WTC11 (cell line): ENCODE measurements at regions not wholly inside any gene's neighbourhood (a gene's known extent, or its start where the extent isn't known, plus 50 kb on each side); places are given as distances from the start of the nearest gene placed in this dataset.
"Not testable (repeated sequence)": the region's sequence is repeated elsewhere in the genome, so short reads cannot be mapped to it uniquely, and the experiment has no call there.

Experiments
- ATAC-seq: fragments of 200-7000 bp; cut with Tn5 transposase; 2 replicates; pipeline ENCODE4 v1.10.0; 2021; ENCODE audit warnings: mild to moderate bottlenecking, moderate library complexity
- CTCF ChIA-PET: fragments of 300-600 bp; sonication (Branson Sonifier 250); formaldehyde crosslinking; loops from one replicate; lab custom pipeline; 2021; ENCODE audit warnings: antibody characterized with exemption; lab: Charles Lee
- POLR2A ChIA-PET: fragments of 350-600 bp; sonication (Branson Sonifier 250); formaldehyde crosslinking; loops from one replicate; lab custom pipeline; 2021; ENCODE audit warnings: antibody characterized with exemption; lab: Charles Lee
- DNase-seq: peaks from one replicate; pipeline ENCODE4 v3.0.0; 2021; ENCODE audit warnings: low spot score
- H3K27ac Mint-ChIP-seq: 2 replicates; pipeline ENCODE4 v1.8.0; 2021; ENCODE audit warnings: mixed read lengths
- H3K27me3 Mint-ChIP-seq: 2 replicates; pipeline ENCODE4 v1.8.0; 2021; ENCODE audit warnings: low read depth, mild to moderate bottlenecking, moderate library complexity, mixed read lengths
- H3K36me3 Mint-ChIP-seq: 2 replicates; pipeline ENCODE4 v1.8.0; 2021; ENCODE audit warnings: mixed read lengths
- H3K4me1 Mint-ChIP-seq: 2 replicates; pipeline ENCODE4 v1.8.0; 2022; ENCODE audit warnings: mixed read lengths
- H3K4me3 Mint-ChIP-seq: 2 replicates; pipeline ENCODE4 v1.8.0; 2021; ENCODE audit warnings: mild to moderate bottlenecking, moderate library complexity, mixed read lengths
- H3K9me3 Mint-ChIP-seq: 2 replicates; pipeline ENCODE4 v1.8.0; 2021; ENCODE audit warnings: mixed read lengths
- CBFB ChIP-seq: sonication (generic); formaldehyde crosslinking; IDR thresholded peaks from 2 replicates; pipeline ENCODE4 v1.8.1; 2022; ENCODE audit warnings: mild to moderate bottlenecking, low read depth, missing genetic modification reagents
- ETV6 ChIP-seq: sonication (generic); formaldehyde crosslinking; IDR thresholded peaks from 2 replicates; pipeline ENCODE4 v1.8.1; 2022; ENCODE audit warnings: mild to moderate bottlenecking, missing genetic modification reagents
- FOXK1 ChIP-seq: sonication (generic); formaldehyde crosslinking; IDR thresholded peaks from 2 replicates; pipeline ENCODE4 v1.8.0; 2022; ENCODE audit warnings: mild to moderate bottlenecking, moderate library complexity, missing genetic modification reagents
- JAZF1 ChIP-seq: fragments of 250-450 bp; sonication (Bioruptor Pico); IDR thresholded peaks from 2 replicates; pipeline ENCODE4 v1.9.0; 2021; ENCODE audit warnings: moderate library complexity, mild to moderate bottlenecking, inconsistent platforms
- ZNF219 ChIP-seq: sonication (generic); formaldehyde crosslinking; IDR thresholded peaks from 2 replicates; pipeline ENCODE4 v1.8.0; 2023; ENCODE audit warnings: missing genetic modification reagents, mild to moderate bottlenecking, borderline replicate concordance
- ZNF263 ChIP-seq: sonication (generic); formaldehyde crosslinking; IDR thresholded peaks from 2 replicates; pipeline ENCODE4 v1.8.1; 2022; ENCODE audit warnings: low read depth, mild to moderate bottlenecking, moderate library complexity, missing genetic modification reagents
- TF ChIP-seq, protein P1 (sequence below): sonication (generic); formaldehyde crosslinking; IDR thresholded peaks from 2 replicates; pipeline ENCODE4 v1.8.1; 2023; ENCODE audit warnings: mild to moderate bottlenecking, missing genetic modification reagents, borderline replicate concordance
- TF ChIP-seq, protein P2 (sequence below): sonication (generic); formaldehyde crosslinking; IDR thresholded peaks from 2 replicates; pipeline ENCODE4 v1.8.1; 2022; ENCODE audit warnings: mild to moderate bottlenecking, missing genetic modification reagents, moderate library complexity, borderline replicate concordance
- TF ChIP-seq, protein P3 (sequence below): fragments of 250-450 bp; sonication (Bioruptor Pico); IDR thresholded peaks from 2 replicates; pipeline ENCODE4 v1.9.0; 2021; ENCODE audit warnings: mild to moderate bottlenecking
- TF ChIP-seq, protein P4 (sequence below): fragments of 250-450 bp; sonication (Bioruptor Pico); IDR thresholded peaks from 2 replicates; pipeline ENCODE4 v2.1.2; 2022; ENCODE audit warnings: mild to moderate bottlenecking, moderate library complexity
- TF ChIP-seq, protein P5 (sequence below): sonication (generic); formaldehyde crosslinking; conservative IDR thresholded peaks from 2 replicates; pipeline ENCODE4 v1.8.1; 2022; ENCODE audit warnings: mild to moderate bottlenecking, missing genetic modification reagents
- TF ChIP-seq, protein P6 (sequence below): sonication (generic); formaldehyde crosslinking; conservative IDR thresholded peaks from 2 replicates; pipeline ENCODE4 v1.8.1; 2023; ENCODE audit warnings: mild to moderate bottlenecking, low read depth, missing genetic modification reagents, moderate library complexity
- TF ChIP-seq, protein P7 (sequence below): sonication (generic); formaldehyde crosslinking; IDR thresholded peaks from 2 replicates; pipeline ENCODE4 v1.8.1; 2023; ENCODE audit warnings: mild to moderate bottlenecking, missing genetic modification reagents, moderate library complexity

DNA sequence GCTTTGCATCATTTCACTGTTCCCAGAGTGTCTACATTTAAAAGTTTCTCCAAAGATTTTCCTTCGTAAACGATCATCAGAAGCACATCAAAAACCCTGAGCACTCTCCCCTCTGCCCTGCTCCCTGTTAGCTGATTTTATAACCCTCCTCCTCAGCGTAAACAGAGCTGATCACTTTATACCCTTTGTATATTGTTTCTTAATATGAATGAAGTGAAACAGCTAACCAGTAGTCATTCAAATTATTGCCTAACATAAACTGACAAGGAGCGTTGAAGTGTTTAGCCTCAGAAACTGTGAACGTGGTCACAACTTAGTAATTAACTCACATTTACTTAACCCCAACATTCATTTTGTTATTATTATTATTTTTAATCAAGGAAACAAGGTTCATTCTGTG lies 160.0 kb upstream of the FOXF1 start (continued):
- TF ChIP-seq, protein P1, sequence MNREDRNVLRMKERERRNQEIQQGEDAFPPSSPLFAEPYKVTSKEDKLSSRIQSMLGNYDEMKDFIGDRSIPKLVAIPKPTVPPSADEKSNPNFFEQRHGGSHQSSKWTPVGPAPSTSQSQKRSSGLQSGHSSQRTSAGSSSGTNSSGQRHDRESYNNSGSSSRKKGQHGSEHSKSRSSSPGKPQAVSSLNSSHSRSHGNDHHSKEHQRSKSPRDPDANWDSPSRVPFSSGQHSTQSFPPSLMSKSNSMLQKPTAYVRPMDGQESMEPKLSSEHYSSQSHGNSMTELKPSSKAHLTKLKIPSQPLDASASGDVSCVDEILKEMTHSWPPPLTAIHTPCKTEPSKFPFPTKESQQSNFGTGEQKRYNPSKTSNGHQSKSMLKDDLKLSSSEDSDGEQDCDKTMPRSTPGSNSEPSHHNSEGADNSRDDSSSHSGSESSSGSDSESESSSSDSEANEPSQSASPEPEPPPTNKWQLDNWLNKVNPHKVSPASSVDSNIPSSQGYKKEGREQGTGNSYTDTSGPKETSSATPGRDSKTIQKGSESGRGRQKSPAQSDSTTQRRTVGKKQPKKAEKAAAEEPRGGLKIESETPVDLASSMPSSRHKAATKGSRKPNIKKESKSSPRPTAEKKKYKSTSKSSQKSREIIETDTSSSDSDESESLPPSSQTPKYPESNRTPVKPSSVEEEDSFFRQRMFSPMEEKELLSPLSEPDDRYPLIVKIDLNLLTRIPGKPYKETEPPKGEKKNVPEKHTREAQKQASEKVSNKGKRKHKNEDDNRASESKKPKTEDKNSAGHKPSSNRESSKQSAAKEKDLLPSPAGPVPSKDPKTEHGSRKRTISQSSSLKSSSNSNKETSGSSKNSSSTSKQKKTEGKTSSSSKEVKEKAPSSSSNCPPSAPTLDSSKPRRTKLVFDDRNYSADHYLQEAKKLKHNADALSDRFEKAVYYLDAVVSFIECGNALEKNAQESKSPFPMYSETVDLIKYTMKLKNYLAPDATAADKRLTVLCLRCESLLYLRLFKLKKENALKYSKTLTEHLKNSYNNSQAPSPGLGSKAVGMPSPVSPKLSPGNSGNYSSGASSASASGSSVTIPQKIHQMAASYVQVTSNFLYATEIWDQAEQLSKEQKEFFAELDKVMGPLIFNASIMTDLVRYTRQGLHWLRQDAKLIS (CRISPR knock-in tag) = no peak
- TF ChIP-seq, protein P2, sequence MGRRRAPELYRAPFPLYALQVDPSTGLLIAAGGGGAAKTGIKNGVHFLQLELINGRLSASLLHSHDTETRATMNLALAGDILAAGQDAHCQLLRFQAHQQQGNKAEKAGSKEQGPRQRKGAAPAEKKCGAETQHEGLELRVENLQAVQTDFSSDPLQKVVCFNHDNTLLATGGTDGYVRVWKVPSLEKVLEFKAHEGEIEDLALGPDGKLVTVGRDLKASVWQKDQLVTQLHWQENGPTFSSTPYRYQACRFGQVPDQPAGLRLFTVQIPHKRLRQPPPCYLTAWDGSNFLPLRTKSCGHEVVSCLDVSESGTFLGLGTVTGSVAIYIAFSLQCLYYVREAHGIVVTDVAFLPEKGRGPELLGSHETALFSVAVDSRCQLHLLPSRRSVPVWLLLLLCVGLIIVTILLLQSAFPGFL (CRISPR knock-in tag) = no peak
- TF ChIP-seq ETV6 (CRISPR knock-in tag) = no peak

DNA sequence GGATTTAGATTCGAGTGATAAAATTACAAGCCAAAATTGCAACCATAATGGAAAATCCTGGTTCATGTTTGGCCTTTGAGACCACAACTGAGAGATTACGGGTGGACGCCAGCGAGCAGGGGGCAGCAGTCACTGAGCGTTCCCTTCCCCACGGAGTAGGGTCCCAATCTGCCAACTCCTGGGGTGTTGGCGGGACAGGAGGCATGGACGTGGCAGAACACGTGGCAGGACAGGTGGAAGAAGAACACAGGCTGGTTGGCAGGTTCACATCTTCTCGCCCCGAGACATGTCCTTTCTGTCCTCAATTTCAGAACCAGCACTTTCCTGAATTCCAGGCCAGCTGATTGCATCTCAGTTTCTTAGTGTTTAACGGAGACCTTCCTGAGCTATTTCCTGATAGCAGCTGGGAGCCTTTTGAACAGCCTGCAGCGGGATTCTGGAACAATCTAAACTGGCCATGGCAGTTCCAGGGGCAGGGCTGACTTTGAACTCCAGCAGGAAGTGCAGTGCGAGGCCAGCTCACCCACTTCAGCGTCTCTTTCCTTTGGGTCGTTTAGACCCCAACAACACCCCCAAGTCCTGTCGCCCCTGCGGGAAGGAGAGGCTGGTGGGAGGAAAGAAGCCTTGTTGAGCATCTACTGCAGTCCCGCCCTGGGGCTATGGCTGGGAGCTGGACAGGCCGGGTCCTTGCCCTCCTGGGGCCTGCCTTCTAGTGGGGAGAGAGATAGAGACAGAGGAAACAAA lies 159.1 kb upstream of the FOXF1 start:
- Mint-ChIP-seq H3K36me3 (peaks cover 11% of the 10 kb centered on the region), H3K4me1 (peaks cover 53% of the 10 kb centered on the region), H3K27me3 (peaks cover 23% of the 10 kb centered on the region), H3K9me3 (peaks cover 15% of the 10 kb centered on the region)
- ATAC-seq = no peak
- TF ChIP-seq FOXK1 = no peak
- no peak for TF ChIP-seq JAZF1 (CRISPR knock-in tag)
- TF ChIP-seq, protein P3, sequence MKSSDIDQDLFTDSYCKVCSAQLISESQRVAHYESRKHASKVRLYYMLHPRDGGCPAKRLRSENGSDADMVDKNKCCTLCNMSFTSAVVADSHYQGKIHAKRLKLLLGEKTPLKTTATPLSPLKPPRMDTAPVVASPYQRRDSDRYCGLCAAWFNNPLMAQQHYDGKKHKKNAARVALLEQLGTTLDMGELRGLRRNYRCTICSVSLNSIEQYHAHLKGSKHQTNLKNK (CRISPR knock-in tag) = no peak
- TF ChIP-seq CBFB (CRISPR knock-in tag) = no peak
- TF ChIP-seq, protein P4, sequence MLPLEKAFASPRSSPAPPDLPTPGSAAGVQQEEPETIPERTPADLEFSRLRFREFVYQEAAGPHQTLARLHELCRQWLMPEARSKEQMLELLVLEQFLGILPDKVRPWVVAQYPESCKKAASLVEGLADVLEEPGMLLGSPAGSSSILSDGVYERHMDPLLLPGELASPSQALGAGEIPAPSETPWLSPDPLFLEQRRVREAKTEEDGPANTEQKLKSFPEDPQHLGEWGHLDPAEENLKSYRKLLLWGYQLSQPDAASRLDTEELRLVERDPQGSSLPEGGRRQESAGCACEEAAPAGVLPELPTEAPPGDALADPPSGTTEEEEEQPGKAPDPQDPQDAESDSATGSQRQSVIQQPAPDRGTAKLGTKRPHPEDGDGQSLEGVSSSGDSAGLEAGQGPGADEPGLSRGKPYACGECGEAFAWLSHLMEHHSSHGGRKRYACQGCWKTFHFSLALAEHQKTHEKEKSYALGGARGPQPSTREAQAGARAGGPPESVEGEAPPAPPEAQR (CRISPR knock-in tag) = no peak
- TF ChIP-seq, all 79 proteins: peak for 0
- ChIA-PET CTCF (interaction anchor here (3.5 kb wide), 1 partner anchor 11 kb away, joined by 13 read pairs; no protein-coding TSS in a partner anchor), POLR2A (no interaction called here)
- no peak overlapping the region for H3K27ac Mint-ChIP-seq
- DNase-seq = no peak
- no peak overlapping the region for H3K4me3 Mint-ChIP-seq

DNA sequence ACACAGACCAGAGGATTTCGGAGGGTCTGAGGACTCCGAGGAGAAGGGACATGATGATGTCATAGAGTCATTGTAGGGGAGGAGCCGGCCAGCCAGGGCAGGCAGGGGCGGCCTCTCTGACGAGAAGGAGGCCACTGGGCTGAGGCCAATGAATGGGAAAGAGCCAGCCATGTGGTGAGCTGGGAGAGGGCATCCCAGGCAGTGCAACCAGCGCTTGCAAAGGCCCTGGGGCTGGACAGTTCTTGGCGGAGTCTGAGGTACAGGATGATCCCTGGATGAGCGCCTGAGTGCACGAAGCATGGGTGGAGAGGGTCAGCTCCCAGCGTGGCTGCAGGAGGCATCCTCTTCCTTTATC lies 158.6 kb upstream of the FOXF1 start:
- peaks cover 50% of the 10 kb centered on the region for H3K4me1 Mint-ChIP-seq
- CTCF ChIA-PET = interaction anchor here (3.5 kb wide), 1 partner anchor 11 kb away, joined by 13 read pairs; no protein-coding TSS in a partner anchor
- H3K4me3 Mint-ChIP-seq, DNase-seq, POLR2A ChIA-PET, H3K27ac Mint-ChIP-seq, ATAC-seq: not testable (repeated sequence)
- peaks cover 15% of the 10 kb centered on the region for H3K36me3 Mint-ChIP-seq
- H3K9me3 Mint-ChIP-seq = peaks cover 20% of the 10 kb centered on the region
- peaks cover 20% of the 10 kb centered on the region for H3K27me3 Mint-ChIP-seq

DNA sequence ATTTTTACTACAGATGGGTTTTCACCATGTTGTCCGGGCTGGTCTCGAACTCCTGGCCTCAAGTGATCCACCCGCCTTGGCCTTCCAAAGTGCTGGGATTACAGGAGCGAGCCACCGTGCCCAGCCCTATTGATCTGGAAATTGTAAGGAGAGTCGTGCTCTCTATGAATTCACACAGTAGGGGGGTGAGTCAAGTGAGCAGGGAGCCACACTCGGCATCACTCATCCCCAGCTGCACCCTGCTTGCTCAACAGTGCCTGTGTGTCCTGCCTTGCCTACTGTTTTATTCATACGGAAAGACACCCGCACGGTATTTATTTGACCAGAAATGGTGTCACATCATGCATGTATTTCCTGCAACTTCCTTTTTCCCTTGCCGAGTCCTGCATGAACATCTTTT lies 157.2 kb upstream of the FOXF1 start:
- Mint-ChIP-seq H3K27me3 (peaks cover 16% of the 10 kb centered on the region), H3K4me1 (peaks cover 55% of the 10 kb centered on the region), H3K9me3 (peaks cover 21% of the 10 kb centered on the region), H3K4me3 (no peak overlapping the region), H3K27ac (no peak overlapping the region; the same call in 1 of the 2 replicates), H3K36me3 (peaks cover 15% of the 10 kb centered on the region)
- POLR2A ChIA-PET = interaction anchor here (0.6 kb wide), 1 partner anchor 109 kb away, joined by 3 read pairs; no protein-coding TSS in a partner anchor
- no peak for DNase-seq
- CTCF ChIA-PET = interaction anchor here (1.0 to 3.5 kb wide), 2 partner anchors 13 to 164 kb away, joined by 4 to 13 read pairs; no protein-coding TSS in a partner anchor
- no peak for TF ChIP-seq ZNF219 (CRISPR knock-in tag)
- TF ChIP-seq FOXK1 = no peak
- TF ChIP-seq, protein P5, sequence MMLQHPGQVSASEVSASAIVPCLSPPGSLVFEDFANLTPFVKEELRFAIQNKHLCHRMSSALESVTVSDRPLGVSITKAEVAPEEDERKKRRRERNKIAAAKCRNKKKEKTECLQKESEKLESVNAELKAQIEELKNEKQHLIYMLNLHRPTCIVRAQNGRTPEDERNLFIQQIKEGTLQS = no peak
- TF ChIP-seq, protein P6, sequence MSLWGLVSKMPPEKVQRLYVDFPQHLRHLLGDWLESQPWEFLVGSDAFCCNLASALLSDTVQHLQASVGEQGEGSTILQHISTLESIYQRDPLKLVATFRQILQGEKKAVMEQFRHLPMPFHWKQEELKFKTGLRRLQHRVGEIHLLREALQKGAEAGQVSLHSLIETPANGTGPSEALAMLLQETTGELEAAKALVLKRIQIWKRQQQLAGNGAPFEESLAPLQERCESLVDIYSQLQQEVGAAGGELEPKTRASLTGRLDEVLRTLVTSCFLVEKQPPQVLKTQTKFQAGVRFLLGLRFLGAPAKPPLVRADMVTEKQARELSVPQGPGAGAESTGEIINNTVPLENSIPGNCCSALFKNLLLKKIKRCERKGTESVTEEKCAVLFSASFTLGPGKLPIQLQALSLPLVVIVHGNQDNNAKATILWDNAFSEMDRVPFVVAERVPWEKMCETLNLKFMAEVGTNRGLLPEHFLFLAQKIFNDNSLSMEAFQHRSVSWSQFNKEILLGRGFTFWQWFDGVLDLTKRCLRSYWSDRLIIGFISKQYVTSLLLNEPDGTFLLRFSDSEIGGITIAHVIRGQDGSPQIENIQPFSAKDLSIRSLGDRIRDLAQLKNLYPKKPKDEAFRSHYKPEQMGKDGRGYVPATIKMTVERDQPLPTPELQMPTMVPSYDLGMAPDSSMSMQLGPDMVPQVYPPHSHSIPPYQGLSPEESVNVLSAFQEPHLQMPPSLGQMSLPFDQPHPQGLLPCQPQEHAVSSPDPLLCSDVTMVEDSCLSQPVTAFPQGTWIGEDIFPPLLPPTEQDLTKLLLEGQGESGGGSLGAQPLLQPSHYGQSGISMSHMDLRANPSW = no peak
- TF ChIP-seq, protein P7, sequence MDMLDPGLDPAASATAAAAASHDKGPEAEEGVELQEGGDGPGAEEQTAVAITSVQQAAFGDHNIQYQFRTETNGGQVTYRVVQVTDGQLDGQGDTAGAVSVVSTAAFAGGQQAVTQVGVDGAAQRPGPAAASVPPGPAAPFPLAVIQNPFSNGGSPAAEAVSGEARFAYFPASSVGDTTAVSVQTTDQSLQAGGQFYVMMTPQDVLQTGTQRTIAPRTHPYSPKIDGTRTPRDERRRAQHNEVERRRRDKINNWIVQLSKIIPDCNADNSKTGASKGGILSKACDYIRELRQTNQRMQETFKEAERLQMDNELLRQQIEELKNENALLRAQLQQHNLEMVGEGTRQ (CRISPR knock-in tag) = no peak
- TF ChIP-seq ZNF263 (CRISPR knock-in tag) = no peak
- ATAC-seq = no peak
